ENCODE measurements at regions not wholly inside any gene's neighbourhood (a gene's known extent, or its start where the extent isn't known, plus 50 kb on each side); places are given as distances from the start of the nearest gene placed in this dataset.

- Histone ChIP-seq H4K20me1 (ENCODE audit: insufficient read depth, low read length) (no peaks in the 10 kb centered on the region), H3K4me3 (ENCODE audit: low read depth, low read length, poor library complexity, severe bottlenecking) (no peak overlapping the region), H3K9me3 (ENCODE audit: low read length) (no peaks in the 10 kb centered on the region), H3K27ac (ENCODE audit: low read depth, low read length, poor library complexity, severe bottlenecking) (no peak overlapping the region), H3K36me3 (ENCODE audit: insufficient read depth, low read length) (no peaks in the 10 kb centered on the region), H3K4me1 (ENCODE audit: insufficient read depth, low read length, poor library complexity, severe bottlenecking) (no peaks in the 10 kb centered on the region), H3K79me2 (ENCODE audit: insufficient read depth, low read depth, low read length) (no peaks in the 10 kb centered on the region), H3K9me2 (ENCODE audit: insufficient read depth, low read length) (no peaks in the 10 kb centered on the region), H3K4me2 (ENCODE audit: low read length) (no peak overlapping the region), H2AFZ (ENCODE audit: low read length) (no peak overlapping the region)
- no TSS peak for BruUV-seq (replicated peaks)
- ChIA-PET POLR2A (no interaction called here), CTCF (ENCODE audit: unreplicated experiment) (no interaction called here)
- no peak for TF ChIP-seq EZH2phosphoT487 (IDR thresholded peaks at IDR 0.05; ENCODE audit: borderline replicate concordance, low read depth, low read length)
- TF ChIP-seq, protein P1, sequence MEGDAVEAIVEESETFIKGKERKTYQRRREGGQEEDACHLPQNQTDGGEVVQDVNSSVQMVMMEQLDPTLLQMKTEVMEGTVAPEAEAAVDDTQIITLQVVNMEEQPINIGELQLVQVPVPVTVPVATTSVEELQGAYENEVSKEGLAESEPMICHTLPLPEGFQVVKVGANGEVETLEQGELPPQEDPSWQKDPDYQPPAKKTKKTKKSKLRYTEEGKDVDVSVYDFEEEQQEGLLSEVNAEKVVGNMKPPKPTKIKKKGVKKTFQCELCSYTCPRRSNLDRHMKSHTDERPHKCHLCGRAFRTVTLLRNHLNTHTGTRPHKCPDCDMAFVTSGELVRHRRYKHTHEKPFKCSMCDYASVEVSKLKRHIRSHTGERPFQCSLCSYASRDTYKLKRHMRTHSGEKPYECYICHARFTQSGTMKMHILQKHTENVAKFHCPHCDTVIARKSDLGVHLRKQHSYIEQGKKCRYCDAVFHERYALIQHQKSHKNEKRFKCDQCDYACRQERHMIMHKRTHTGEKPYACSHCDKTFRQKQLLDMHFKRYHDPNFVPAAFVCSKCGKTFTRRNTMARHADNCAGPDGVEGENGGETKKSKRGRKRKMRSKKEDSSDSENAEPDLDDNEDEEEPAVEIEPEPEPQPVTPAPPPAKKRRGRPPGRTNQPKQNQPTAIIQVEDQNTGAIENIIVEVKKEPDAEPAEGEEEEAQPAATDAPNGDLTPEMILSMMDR (conservative IDR thresholded peaks at IDR 0.05; ENCODE audit: low read length): no peak
- no peak for DNase-seq (ENCODE audit: low spot score)
- intact Hi-C loops (cut with micrococcal nuclease; ENCODE audit: unreplicated experiment): no loop called here
Observed at GRCh38 chr10:58052772-58053171, 214.9 kb downstream of the IPMK start.

- H3K36me3 ChIP-seq (ENCODE audit: insufficient read depth, low read length): no peaks in the 10 kb centered on the region
- H3K27ac ChIP-seq (ENCODE audit: low read depth, low read length, poor library complexity, severe bottlenecking): no peak overlapping the region
- no peaks in the 10 kb centered on the region for H4K20me1 ChIP-seq (ENCODE audit: insufficient read depth, low read length)
- CTCF ChIA-PET (ENCODE audit: unreplicated experiment): interaction anchor here (0.6 kb wide), 1 partner anchor 297 kb away, joined by 3 read pairs; no protein-coding TSS in a partner anchor
- intact Hi-C loops (cut with micrococcal nuclease; ENCODE audit: unreplicated experiment): no loop called here
- POLR2A ChIA-PET: no interaction called here
- no peak overlapping the region for H3K4me2 ChIP-seq (ENCODE audit: low read length)
- no peak for DNase-seq (ENCODE audit: low spot score)
- TF ChIP-seq, protein P1 (conservative IDR thresholded peaks at IDR 0.05; ENCODE audit: low read length): no peak
- TF ChIP-seq EZH2phosphoT487 (IDR thresholded peaks at IDR 0.05; ENCODE audit: borderline replicate concordance, low read depth, low read length): no peak
- BruUV-seq (replicated peaks): no TSS peak
- no peaks in the 10 kb centered on the region for H3K4me1 ChIP-seq (ENCODE audit: insufficient read depth, low read length, poor library complexity, severe bottlenecking)
- no peak overlapping the region for H3K4me3 ChIP-seq (ENCODE audit: low read depth, low read length, poor library complexity, severe bottlenecking)
- H3K9me2 ChIP-seq (ENCODE audit: insufficient read depth, low read length): no peaks in the 10 kb centered on the region
- no peaks in the 10 kb centered on the region for H3K79me2 ChIP-seq (ENCODE audit: insufficient read depth, low read depth, low read length)
- no peak overlapping the region for H2AFZ ChIP-seq (ENCODE audit: low read length)
- no peaks in the 10 kb centered on the region for H3K9me3 ChIP-seq (ENCODE audit: low read length)
Observed at GRCh38 chr10:58050575-58050974, 217.1 kb downstream of the IPMK start.

DNA sequence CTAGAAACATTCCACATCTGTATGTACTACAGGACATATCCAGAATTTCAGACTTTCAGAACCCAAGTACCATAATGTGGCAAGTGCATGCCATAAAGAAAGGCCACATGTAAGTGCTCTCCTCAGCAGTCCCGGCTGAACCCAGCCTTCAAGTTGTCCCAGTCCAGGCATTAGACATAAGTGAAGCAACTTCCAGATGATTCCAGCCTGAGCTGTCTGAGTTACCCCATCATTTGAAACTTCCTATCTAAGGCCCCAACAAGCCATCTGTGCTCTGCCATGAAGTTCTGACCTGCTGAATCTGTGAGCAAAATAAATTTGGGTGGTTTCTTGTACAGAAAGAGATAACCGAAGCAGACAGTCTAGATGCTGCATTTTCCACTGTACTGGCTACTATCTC lies 218.8 kb downstream of the IPMK start:
- CTCF ChIA-PET (ENCODE audit: unreplicated experiment): no interaction called here
- no peak overlapping the region for H2AFZ ChIP-seq (ENCODE audit: low read length)
- no peaks in the 10 kb centered on the region for H3K9me3 ChIP-seq (ENCODE audit: low read length)
- no peaks in the 10 kb centered on the region for H4K20me1 ChIP-seq (ENCODE audit: insufficient read depth, low read length)
- H3K36me3 ChIP-seq (ENCODE audit: insufficient read depth, low read length): no peaks in the 10 kb centered on the region
- H3K9me2 ChIP-seq (ENCODE audit: insufficient read depth, low read length): no peaks in the 10 kb centered on the region
- intact Hi-C loops (cut with micrococcal nuclease; ENCODE audit: unreplicated experiment): no loop called here
- no peak for DNase-seq (ENCODE audit: low spot score)
- no peak overlapping the region for H3K4me2 ChIP-seq (ENCODE audit: low read length)
- no peaks in the 10 kb centered on the region for H3K79me2 ChIP-seq (ENCODE audit: insufficient read depth, low read depth, low read length)
- POLR2A ChIA-PET: no interaction called here
- TF ChIP-seq, protein P1 (conservative IDR thresholded peaks at IDR 0.05; ENCODE audit: low read length): no peak
- no peak for TF ChIP-seq EZH2phosphoT487 (IDR thresholded peaks at IDR 0.05; ENCODE audit: borderline replicate concordance, low read depth, low read length)
- H3K4me3 ChIP-seq (ENCODE audit: low read depth, low read length, poor library complexity, severe bottlenecking): no peak overlapping the region
- no TSS peak for BruUV-seq (replicated peaks)
- no peaks in the 10 kb centered on the region for H3K4me1 ChIP-seq (ENCODE audit: insufficient read depth, low read length, poor library complexity, severe bottlenecking)
- H3K27ac ChIP-seq (ENCODE audit: low read depth, low read length, poor library complexity, severe bottlenecking): no peak overlapping the region
